Gastroesophageal sphincter (tissue), 2 donors: ENCODE measurements at regions not wholly inside any gene's neighbourhood (a gene's known extent, or its start where the extent isn't known, plus 50 kb on each side); places are given as distances from the start of the nearest gene placed in this dataset.

ENCODE experiments used
- EP300 ChIP-seq: sonication (generic); formaldehyde crosslinking; IDR thresholded peaks from one replicate; pipeline ENCODE4 v1.6.1; 2017; ENCODE audit warnings: antibody characterized with exemption, mild to moderate bottlenecking
- POLR2A ChIP-seq, 2 donors: fragments of 450-650 bp; IDR thresholded peaks; one replicate each; pipeline ENCODE4 v1.6.1; 2017; ENCODE audit warnings: antibody characterized with exemption in 2 of 2, mild to moderate bottlenecking in 2 of 2, moderate library complexity in 1 of 2

DNA sequence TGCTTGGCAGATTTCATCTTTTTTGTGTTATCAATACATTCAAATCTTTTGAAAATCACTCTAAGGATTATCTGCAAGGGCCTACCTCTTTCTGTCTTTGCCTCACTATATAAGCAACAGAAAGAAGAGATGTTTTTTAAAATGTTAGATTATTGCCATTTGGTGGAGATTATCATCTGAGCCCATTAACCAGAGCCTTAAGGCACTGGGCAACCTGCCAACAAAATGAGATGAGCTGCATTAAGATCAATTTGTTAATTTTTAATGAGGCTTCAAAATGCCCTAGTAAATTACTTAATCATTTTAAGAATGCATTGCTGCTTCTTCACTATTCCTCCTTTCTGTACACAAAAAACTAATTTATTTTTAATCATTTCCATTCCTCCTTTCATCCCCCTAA, 314.1 kb downstream of the SNX13 start:
- no peak for TF ChIP-seq POLR2A (IDR thresholded peaks at IDR 0.05)
- TF ChIP-seq EP300 = no peak
